ENCODE measurements at regions not wholly inside any gene's neighbourhood (a gene's known extent, or its start where the extent isn't known, plus 50 kb on each side); places are given as distances from the start of the nearest gene placed in this dataset.

GRCh38 chrX:13903405-13903804 lies 86.5 kb upstream of the GPM6B start:
- DNase-seq (ENCODE audit: low spot score) = no peak

- no peak for DNase-seq (ENCODE audit: low spot score)
These were observed 85.5 kb upstream of the GPM6B start for GRCh38 chrX:13902406-13902805.

- no peak for DNase-seq (ENCODE audit: low spot score)
These were observed 84.5 kb upstream of the GPM6B start for GRCh38 chrX:13901354-13901753.

GRCh38 chrX:13900351-13900750 lies 83.5 kb upstream of the GPM6B start:
- DNase-seq (ENCODE audit: low spot score) = no peak

GRCh38 chrX:13899607-13900006 lies 82.7 kb upstream of the GPM6B start:
- peak; percentile 46 for DNase-seq (ENCODE audit: low spot score)

GRCh38 chrX:13898603-13899002 lies 81.7 kb upstream of the GPM6B start:
- peak; percentile 7 for DNase-seq (ENCODE audit: low spot score)

GRCh38 chrX:13898083-13898482 lies 81.2 kb upstream of the GPM6B start:
- peak; percentile 57 for DNase-seq (ENCODE audit: low spot score)

- DNase-seq (ENCODE audit: low spot score) = no peak
These were observed 80.7 kb upstream of the GPM6B start for GRCh38 chrX:13897566-13897965.

- no peak for DNase-seq (ENCODE audit: low spot score)
These were observed 78.1 kb upstream of the GPM6B start for GRCh38 chrX:13894888-13895565.

- DNase-seq (ENCODE audit: low spot score) = no peak
These were observed 76.9 kb upstream of the GPM6B start for GRCh38 chrX:13893826-13894225.

GRCh38 chrX:13892856-13893255 lies 76.0 kb upstream of the GPM6B start:
- DNase-seq (ENCODE audit: low spot score) = no peak

- peak; percentile 63 for DNase-seq (ENCODE audit: low spot score)
These were observed 74.7 kb upstream of the GPM6B start for GRCh38 chrX:13891377-13892140.

GRCh38 chrX:13890806-13891205 lies 73.9 kb upstream of the GPM6B start:
- no peak for DNase-seq (ENCODE audit: low spot score)

- peak; percentile 28 for DNase-seq (ENCODE audit: low spot score)
These were observed 71.4 kb upstream of the GPM6B start for GRCh38 chrX:13888284-13888683.

GRCh38 chrX:13885591-13885990 lies 68.7 kb upstream of the GPM6B start:
- no peak for DNase-seq (ENCODE audit: low spot score)

GRCh38 chrX:13876652-13877051 lies 59.8 kb upstream of the GPM6B start:
- peak; percentile 56 for DNase-seq (ENCODE audit: low spot score)

- no peak for DNase-seq (ENCODE audit: low spot score)
These were observed 58.7 kb upstream of the GPM6B start for GRCh38 chrX:13875572-13875971.

- no peak for DNase-seq (ENCODE audit: low spot score)
These were observed 51.7 kb upstream of the GPM6B start for GRCh38 chrX:13868591-13868990.
